IPS-NIHi7 (cell line): ENCODE measurements at regions not wholly inside any gene's neighbourhood (a gene's known extent, or its start where the extent isn't known, plus 50 kb on each side); places are given as distances from the start of the nearest gene placed in this dataset.

ENCODE experiments used
- DNase-seq: peaks from one replicate; pipeline ENCODE4 v3.0.0; 2012; ENCODE audit warnings: mixed read lengths; ENCODE audit errors: extremely low spot score

- DNase-seq, result no peak
These were observed 50.2 kb upstream of the CCND2 start for GRCh38 chr12:4223273-4223845.

GRCh38 chr12:4221258-4221620, 52.3 kb upstream of the CCND2 start:
- no peak for DNase-seq

DNA sequence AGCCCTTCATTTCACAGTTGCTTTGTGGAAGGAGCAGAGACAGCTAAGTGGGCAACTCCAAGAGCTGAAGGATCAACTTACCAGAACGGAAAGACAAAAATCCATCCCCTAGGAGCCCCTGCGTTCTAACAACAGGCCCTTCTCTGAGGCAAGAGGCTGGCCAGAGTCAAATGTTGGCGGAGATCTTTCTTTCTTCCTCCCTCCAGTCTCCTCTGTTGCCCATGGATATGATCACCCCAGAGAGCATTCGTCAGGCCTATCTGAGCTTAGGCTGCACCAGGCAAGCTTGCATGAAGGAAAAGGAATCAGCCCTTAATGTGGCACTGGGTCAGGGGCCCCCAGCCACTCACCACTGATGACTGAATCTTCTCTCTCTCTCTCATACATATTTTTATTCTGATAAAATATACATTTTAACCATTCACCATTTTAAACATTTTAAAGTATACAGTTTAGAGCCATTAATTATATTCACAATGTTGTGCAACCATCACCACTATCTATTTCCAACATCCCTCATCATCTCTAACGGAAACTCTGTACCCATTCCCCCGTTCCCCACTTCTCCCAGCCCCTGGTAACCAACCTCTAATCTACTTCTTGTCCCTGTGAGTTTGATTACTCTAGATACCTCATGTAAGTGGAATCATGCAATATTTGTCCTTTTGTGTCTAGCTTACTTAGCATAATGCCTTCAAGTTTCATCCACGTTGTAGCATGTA, 52.9 kb upstream of the CCND2 start:
- DNase-seq, result no peak

DNA sequence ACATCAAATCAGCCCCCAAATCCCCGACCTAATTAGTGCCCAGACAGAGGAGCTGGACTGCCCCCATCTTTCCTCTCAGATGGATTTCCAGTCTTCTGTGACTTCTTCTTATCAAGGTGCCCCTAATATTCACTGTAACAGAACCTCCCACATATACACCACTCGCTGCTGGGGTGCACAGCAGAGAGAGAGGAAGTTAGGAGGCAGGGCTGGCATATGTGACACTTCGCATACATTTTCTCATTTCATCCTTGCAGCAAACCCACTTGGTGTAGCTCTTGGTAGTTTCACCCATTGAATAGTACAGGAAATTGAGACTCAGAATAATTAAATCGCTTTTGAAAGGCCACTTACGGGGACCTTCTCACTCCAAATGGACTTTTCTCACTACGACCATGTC, 56.5 kb upstream of the CCND2 start:
- DNase-seq, result no peak

DNA sequence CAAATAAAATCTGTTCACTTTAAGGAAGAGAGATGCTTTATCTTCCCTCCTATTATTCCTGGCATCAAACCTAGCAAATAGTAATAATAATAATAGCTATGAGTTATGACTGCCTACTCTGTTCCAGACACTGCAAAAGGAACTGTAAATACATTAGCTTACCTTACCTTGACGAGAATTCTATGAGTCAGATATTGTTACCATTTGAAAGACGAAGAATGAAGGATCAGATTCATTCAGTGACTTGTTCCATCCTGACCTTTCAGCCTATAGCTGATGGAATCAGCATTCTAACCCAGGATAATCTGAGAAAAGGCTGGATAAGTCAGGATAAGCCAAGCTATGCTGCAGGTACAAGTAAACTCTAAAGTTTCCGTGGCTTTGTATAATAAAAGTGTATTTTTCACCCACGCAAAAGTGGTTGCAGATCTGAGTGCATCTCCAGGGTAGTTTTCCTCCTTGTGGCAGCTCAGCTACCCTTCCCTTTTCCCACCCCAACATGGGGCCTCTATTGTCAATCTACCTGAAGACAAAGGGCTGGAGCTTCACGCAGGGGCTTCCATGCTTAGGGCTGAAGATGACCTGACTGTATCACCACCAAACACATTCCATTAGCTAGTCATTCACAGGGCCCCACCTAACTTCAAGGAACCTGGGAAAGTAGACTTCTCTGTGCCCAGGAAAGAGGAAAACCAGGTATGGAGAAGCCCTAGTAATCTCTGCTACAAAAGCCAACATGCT, 57.2 kb upstream of the CCND2 start:
- DNase-seq, result no peak

- DNase-seq, result no peak
These were observed 58.1 kb upstream of the CCND2 start for GRCh38 chr12:4215229-4216186.

DNA sequence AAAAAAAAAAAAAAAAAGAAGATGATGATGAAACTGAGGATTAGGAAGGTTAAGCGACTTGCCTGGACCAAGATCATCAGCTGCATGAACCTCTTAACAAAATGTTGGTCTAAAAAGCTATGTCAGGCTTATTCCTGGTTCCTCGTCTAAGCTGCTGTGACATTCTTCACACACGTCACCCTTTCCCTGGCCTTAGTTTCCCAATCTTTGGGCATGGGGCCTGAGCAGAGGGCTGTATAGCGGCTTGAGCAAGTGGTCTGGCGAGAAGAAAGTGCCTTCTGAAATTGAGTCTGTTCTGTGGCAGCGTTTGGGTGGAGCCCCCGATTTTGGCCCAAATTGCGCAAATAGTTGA, 58.7 kb upstream of the CCND2 start:
- no peak for DNase-seq

GRCh38 chr12:4213471-4213870, 60.1 kb upstream of the CCND2 start:
- no peak for DNase-seq

GRCh38 chr12:4212845-4213244, 60.7 kb upstream of the CCND2 start:
- no peak for DNase-seq

GRCh38 chr12:4211372-4211771, 62.2 kb upstream of the CCND2 start:
- no peak for DNase-seq

- no peak for DNase-seq
These were observed 63.4 kb upstream of the CCND2 start for GRCh38 chr12:4210183-4210582.

DNA sequence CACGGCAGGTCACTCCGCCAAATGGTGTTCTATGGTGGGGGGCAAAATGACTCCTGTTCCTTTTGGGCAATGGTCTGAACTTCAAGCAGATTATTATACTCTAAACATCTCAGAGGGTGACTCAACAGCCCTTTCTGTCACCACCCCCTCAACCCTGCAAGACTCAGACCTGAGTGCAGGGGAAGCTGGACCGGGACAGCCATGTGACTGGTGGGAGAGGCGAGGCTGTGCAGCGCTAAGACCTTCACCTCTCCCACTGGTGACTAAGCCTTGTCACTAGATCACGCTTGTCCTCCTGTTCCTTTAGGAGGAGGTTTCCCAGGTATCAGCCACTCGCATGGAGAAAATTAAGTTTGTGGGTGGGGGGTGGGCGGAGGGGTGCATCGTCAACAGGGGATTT, 67.1 kb upstream of the CCND2 start:
- DNase-seq, result no peak

GRCh38 chr12:4203772-4204376, 69.7 kb upstream of the CCND2 start:
- DNase-seq, result peak; percentile 56

DNA sequence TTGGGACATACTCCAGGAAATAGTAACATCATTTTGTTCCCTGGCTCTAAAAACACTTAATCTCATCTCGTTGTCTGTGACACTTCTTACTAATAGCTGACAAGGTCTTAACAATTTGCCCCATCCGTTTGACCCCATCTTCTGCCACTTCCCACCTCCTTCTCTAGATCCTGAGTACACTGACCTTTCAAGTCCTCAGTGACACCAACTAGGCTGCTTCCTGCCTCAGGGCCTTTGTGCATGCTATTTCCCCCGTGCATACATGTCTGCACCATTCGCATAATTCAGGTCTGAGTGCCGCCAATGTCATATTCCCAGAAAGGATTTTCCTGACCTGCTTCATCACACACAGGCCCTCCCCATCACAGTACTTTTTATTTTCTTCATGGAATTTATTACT, 70.6 kb upstream of the CCND2 start:
- DNase-seq, result no peak

DNA sequence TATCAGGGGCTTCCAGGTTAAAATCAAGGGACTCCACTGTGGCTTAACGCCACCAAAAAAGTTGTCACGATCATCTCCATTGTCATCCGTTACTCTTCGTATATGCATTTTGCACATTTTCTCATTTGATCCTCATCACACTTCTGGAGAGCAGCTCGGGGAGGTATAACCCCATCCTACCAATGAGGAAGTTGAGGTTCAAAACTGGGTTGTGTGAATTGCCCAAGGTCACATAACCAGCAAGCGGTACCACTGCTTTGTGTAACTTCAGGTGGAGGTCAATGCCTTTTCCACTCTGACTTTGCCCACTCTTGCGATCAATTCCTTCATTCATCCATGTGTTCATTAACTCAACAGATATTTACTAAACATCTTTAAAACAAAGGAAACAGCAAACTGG, 71.1 kb upstream of the CCND2 start:
- DNase-seq, result no peak

GRCh38 chr12:4201333-4202100, 72.0 kb upstream of the CCND2 start:
- DNase-seq, result no peak

- DNase-seq, result no peak
These were observed 75.4 kb upstream of the CCND2 start for GRCh38 chr12:4197922-4198763.

- DNase-seq, result no peak
These were observed 76.6 kb upstream of the CCND2 start for GRCh38 chr12:4196805-4197420.

DNA sequence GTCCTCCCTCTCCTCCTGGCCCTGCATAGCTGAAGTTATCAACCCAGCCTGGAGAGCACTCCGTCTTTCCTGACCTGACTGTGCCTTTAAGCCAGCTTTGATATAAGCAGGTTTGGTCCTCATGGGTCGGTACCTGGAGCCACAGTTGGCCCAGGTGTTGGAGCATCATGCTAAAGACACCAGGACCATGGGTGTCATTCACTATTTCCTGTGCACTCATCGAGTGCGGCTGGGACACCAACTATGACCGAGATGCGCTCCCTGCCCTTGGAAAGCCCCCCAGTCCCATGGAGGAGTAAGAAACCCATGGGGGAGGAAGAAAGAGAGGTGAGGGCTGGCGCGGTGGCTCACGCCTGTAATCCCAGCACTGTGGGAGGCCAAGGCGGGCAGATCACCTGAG, 78.9 kb upstream of the CCND2 start:
- no peak for DNase-seq

DNA sequence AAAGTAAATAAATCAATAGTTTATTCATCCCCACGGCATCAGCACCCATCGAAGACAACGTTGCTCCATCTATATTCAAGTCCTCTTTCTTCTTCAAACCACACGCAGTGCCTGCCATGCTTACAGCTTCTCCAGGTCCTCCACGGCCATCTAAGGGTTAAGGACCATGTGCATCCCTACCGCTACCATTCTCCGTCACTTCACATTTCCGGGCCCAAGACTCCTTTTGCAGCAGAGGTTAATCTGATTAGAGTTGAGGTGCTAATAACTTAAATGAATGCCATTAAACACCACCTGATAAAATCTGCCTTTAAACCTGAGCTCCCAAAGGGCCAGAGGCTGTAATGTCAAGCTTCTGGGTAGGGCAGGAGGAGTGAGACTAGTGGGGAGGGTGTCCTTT, 79.7 kb upstream of the CCND2 start:
- peak; percentile 38 for DNase-seq
